GM18873 (cell line): ENCODE measurements at regions not wholly inside any gene's neighbourhood (a gene's known extent, or its start where the extent isn't known, plus 50 kb on each side); places are given as distances from the start of the nearest gene placed in this dataset.
"Not testable (repeated sequence)": the region's sequence is repeated elsewhere in the genome, so short reads cannot be mapped to it uniquely, and the experiment has no call there.

Experiments
- ATAC-seq: cut with Tn5 transposase; IDR thresholded peaks from one replicate; pipeline ENCODE4 v1.9.1; 2021; ENCODE audit warnings: mild to moderate bottlenecking, moderate library complexity, moderate number of reproducible peaks; ENCODE audit not compliant: unreplicated experiment, low FRiP score

- ATAC-seq, result not testable (repeated sequence)
These were observed 432.7 kb downstream of the LIG4 start for GRCh38 chr13:107782646-107783045.

GRCh38 chr13:107778094-107778493 is 437.2 kb downstream of the LIG4 start:
- ATAC-seq, result no peak

- ATAC-seq, result no peak
These were observed 444.8 kb downstream of the LIG4 start for GRCh38 chr13:107770541-107770940.

- ATAC-seq, result no peak
These were observed 448.2 kb downstream of the LIG4 start for GRCh38 chr13:107767119-107767518.

GRCh38 chr13:107765724-107766401 is 449.5 kb downstream of the LIG4 start:
- ATAC-seq, result no peak

- ATAC-seq, result no peak
These were observed 451.3 kb downstream of the LIG4 start for GRCh38 chr13:107764046-107764445.

- no peak for ATAC-seq
These were observed 461.6 kb downstream of the LIG4 start for GRCh38 chr13:107753748-107754147.

GRCh38 chr13:107753291-107753690 is 462.0 kb downstream of the LIG4 start:
- no peak for ATAC-seq

GRCh38 chr13:107743983-107744382 is 471.4 kb downstream of the LIG4 start:
- ATAC-seq, result no peak

- ATAC-seq, result no peak
These were observed 471.8 kb downstream of the LIG4 start for GRCh38 chr13:107743526-107743925.

GRCh38 chr13:107743100-107743499 is 472.2 kb downstream of the LIG4 start:
- no peak for ATAC-seq

- ATAC-seq, result no peak
These were observed 472.8 kb downstream of the LIG4 start for GRCh38 chr13:107742544-107742943.

GRCh38 chr13:107738004-107738403 is 477.3 kb downstream of the LIG4 start:
- no peak for ATAC-seq

- no peak for ATAC-seq
These were observed 478.6 kb downstream of the LIG4 start for GRCh38 chr13:107736731-107737130.

GRCh38 chr13:107736170-107736569 is 479.2 kb downstream of the LIG4 start:
- ATAC-seq, result no peak

- no peak for ATAC-seq
These were observed 480.3 kb downstream of the LIG4 start for GRCh38 chr13:107734891-107735625.

- no peak for ATAC-seq
These were observed 482.1 kb downstream of the LIG4 start for GRCh38 chr13:107733276-107733675.

- ATAC-seq, result no peak
These were observed 484.5 kb downstream of the LIG4 start for GRCh38 chr13:107730813-107731212.

GRCh38 chr13:107721125-107721869 is 494.0 kb downstream of the LIG4 start:
- ATAC-seq, result no peak

- no peak for ATAC-seq
These were observed 498.6 kb downstream of the LIG4 start for GRCh38 chr13:107716741-107717140.

GRCh38 chr13:107716241-107716640 is 499.1 kb downstream of the LIG4 start:
- no peak for ATAC-seq
